OCI-LY3 (cell line): ENCODE measurements at regions not wholly inside any gene's neighbourhood (a gene's known extent, or its start where the extent isn't known, plus 50 kb on each side); places are given as distances from the start of the nearest gene placed in this dataset.

Experiments used
- H2AFZ ChIP-seq: fragments of 200-600, 300-600 bp; shearing (Covaris generic); 2 replicates; pipeline ENCODE4 v1.6.0; 2014; ENCODE audit warnings: antibody characterized with exemption, low read depth, low read length
- H3K27ac ChIP-seq: fragments of 200-600, 300-600 bp; sonication (generic); 2 replicates; pipeline ENCODE4 v1.5.1; 2014; ENCODE audit warnings: mild to moderate bottlenecking, low read length, moderate library complexity, mixed read lengths
- H3K27me3 ChIP-seq: fragments of 200-600, 300-600 bp; sonication (generic); 2 replicates; pipeline ENCODE4 v1.6.1; 2014; ENCODE audit warnings: low read depth, low read length, mixed read lengths
- H3K36me3 ChIP-seq: fragments of 200-600, 300-600 bp; sonication (generic); replicated peaks from 2 replicates; pipeline ENCODE3; 2014; ENCODE audit warnings: low read depth, low read length, mixed read lengths
- H3K4me1 ChIP-seq: fragments of 300-600, 200-600 bp; sonication (generic); 2 replicates; pipeline ENCODE4 v1.6.1; 2014; ENCODE audit warnings: low read length, mixed read lengths
- H3K4me2 ChIP-seq: fragments of 200-600, 300-600 bp; sonication (generic); 2 replicates; pipeline ENCODE4 v1.6.1; 2014; ENCODE audit warnings: low read length, mixed read lengths
- H3K4me3 ChIP-seq: fragments of 300-600, 200-600 bp; sonication (generic); 2 replicates; pipeline ENCODE4 v1.5.1; 2014; ENCODE audit warnings: antibody characterized with exemption, mild to moderate bottlenecking, low read length, moderate library complexity
- H3K79me2 ChIP-seq: fragments of 300-600, 200-600 bp; shearing (Covaris generic); 2 replicates; pipeline ENCODE4 v1.6.1; 2014; ENCODE audit warnings: mild to moderate bottlenecking, low read length, mixed read lengths
- H3K9ac ChIP-seq: fragments of 300-600, 200-600 bp; shearing (Covaris generic); 2 replicates; pipeline ENCODE4 v1.6.0; 2014; ENCODE audit warnings: mild to moderate bottlenecking, low read length, moderate library complexity
- H3K9me3 ChIP-seq: fragments of 200-600, 300-600 bp; shearing (Covaris generic); 2 replicates; pipeline ENCODE4 v1.6.1; 2014; ENCODE audit warnings: low read length, mixed read lengths; ENCODE audit not compliant: insufficient read depth
- H4K20me1 ChIP-seq: fragments of 200-600, 300-600 bp; sonication (generic); 2 replicates; pipeline ENCODE4 v1.6.1; 2016; ENCODE audit warnings: low read length, mixed read lengths; ENCODE audit not compliant: insufficient read depth
- EZH2phosphoT487 ChIP-seq: fragments of 200-600 bp; shearing (Covaris generic); IDR thresholded peaks from 2 replicates; pipeline ENCODE4 v1.6.1; 2018; ENCODE audit warnings: antibody characterized with exemption, mixed run types, low read depth
- TF ChIP-seq, protein P1 (sequence below): fragments of 200-600, 300-600 bp; sonication (generic); IDR thresholded peaks from 2 replicates; pipeline ENCODE4 v1.5.1; 2014; ENCODE audit warnings: antibody characterized with exemption, low read length, low read depth

DNA sequence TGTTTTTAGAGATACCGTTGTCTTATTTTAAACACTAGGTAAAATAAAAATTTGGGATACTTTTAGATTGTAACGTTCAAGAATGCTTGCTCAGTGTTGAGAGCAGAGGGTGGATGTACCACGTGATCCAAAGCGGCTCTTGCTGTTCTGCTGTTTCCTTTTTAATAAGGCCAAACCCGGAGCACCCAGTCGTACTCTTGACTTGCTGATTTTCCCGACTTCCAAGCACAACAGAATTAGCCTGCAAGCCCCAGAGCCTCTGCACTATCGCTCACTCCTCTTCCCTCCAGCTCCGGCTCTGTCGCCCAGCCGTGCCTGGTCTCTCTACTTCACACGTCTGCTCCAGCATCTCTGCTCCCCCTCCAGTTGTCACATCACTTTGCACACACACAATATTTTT lies 77.3 kb downstream of the EMP1 start:
- Histone ChIP-seq H2AFZ (no peak overlapping the region), H4K20me1 (no peaks in the 10 kb centered on the region), H3K4me1 (no peaks in the 10 kb centered on the region), H3K4me3 (no peak overlapping the region), H3K4me2 (no peak overlapping the region), H3K79me2 (no peaks in the 10 kb centered on the region), H3K9me3 (no peaks in the 10 kb centered on the region), H3K27me3 (peaks cover 56% of the 10 kb centered on the region), H3K9ac (no peak overlapping the region), H3K27ac (no peak overlapping the region), H3K36me3 (no peaks in the 10 kb centered on the region)
- TF ChIP-seq, protein P1, sequence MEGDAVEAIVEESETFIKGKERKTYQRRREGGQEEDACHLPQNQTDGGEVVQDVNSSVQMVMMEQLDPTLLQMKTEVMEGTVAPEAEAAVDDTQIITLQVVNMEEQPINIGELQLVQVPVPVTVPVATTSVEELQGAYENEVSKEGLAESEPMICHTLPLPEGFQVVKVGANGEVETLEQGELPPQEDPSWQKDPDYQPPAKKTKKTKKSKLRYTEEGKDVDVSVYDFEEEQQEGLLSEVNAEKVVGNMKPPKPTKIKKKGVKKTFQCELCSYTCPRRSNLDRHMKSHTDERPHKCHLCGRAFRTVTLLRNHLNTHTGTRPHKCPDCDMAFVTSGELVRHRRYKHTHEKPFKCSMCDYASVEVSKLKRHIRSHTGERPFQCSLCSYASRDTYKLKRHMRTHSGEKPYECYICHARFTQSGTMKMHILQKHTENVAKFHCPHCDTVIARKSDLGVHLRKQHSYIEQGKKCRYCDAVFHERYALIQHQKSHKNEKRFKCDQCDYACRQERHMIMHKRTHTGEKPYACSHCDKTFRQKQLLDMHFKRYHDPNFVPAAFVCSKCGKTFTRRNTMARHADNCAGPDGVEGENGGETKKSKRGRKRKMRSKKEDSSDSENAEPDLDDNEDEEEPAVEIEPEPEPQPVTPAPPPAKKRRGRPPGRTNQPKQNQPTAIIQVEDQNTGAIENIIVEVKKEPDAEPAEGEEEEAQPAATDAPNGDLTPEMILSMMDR, result no peak
- TF ChIP-seq EZH2phosphoT487, result no peak

DNA sequence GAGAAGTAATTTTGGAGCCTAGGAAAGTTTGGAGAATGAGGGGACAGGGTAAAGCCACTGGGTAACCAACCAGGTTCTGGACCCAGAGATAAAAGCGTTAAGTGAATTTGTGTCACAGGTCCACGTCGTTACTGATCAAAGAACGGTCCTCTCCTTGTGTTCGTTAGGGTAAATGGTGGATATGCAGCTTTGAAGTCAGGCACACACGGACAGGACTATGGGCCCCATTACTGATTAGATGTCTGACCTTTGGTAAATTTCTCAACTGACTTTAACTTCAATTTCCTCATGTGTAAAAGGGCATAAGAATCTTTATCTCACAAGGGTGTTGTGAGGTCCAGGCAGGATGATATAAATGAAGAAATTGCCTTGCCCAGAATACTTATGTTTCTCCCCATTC lies 76.6 kb downstream of the EMP1 start:
- TF ChIP-seq EZH2phosphoT487, result no peak
- TF ChIP-seq, protein P1, result no peak
- Histone ChIP-seq H4K20me1 (no peaks in the 10 kb centered on the region), H3K27me3 (peaks cover 56% of the 10 kb centered on the region), H2AFZ (no peak overlapping the region), H3K4me1 (no peaks in the 10 kb centered on the region), H3K9ac (no peak overlapping the region), H3K4me3 (no peak overlapping the region), H3K27ac (no peak overlapping the region), H3K79me2 (no peaks in the 10 kb centered on the region), H3K36me3 (no peaks in the 10 kb centered on the region), H3K9me3 (no peaks in the 10 kb centered on the region), H3K4me2 (no peak overlapping the region)

DNA sequence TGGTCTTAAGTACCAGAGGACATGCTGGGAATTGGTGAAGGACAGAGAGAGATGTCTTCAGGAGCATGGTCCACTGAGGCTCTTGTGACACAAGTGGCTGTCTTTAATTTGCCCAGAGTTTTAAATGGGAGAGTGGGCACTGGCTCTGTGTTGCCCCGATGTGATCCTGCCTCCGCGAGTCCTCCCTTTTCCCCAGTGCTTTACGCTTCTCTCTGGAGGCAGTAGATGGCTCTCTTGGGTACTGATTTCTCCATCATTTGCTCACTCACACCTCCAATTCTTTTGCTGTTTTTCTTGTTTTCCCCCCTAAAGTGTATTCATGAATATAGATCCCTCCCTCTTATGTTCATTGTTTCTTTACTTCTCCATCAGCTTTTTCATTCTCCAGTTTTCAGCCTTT lies 74.3 kb downstream of the EMP1 start:
- H2AFZ ChIP-seq, result no peak overlapping the region
- no peaks in the 10 kb centered on the region for H4K20me1 ChIP-seq
- H3K9ac ChIP-seq, result no peak overlapping the region
- peaks cover 4% of the 10 kb centered on the region; the same call in 1 of the 2 replicates for H3K4me1 ChIP-seq
- TF ChIP-seq EZH2phosphoT487, result no peak
- TF ChIP-seq, protein P1, result no peak
- H3K9me3 ChIP-seq, result no peaks in the 10 kb centered on the region
- no peaks in the 10 kb centered on the region for H3K36me3 ChIP-seq
- peaks cover 49% of the 10 kb centered on the region for H3K27me3 ChIP-seq
- H3K4me3 ChIP-seq, result no peak overlapping the region
- no peaks in the 10 kb centered on the region for H3K79me2 ChIP-seq
- no peak overlapping the region for H3K27ac ChIP-seq
- H3K4me2 ChIP-seq, result no peak overlapping the region
